Stomach (tissue), 8 donors: ENCODE measurements at regions not wholly inside any gene's neighbourhood (a gene's known extent, or its start where the extent isn't known, plus 50 kb on each side); places are given as distances from the start of the nearest gene placed in this dataset.

ENCODE experiments used
- DNase-seq, 2 donors: peaks; one replicate each; pipeline versions ENCODE4 v3.0.0 to v3.0.0-alpha.2; 2013 to 2019
- H3K27ac ChIP-seq, 5 donors: fragments of 200-600 bp in 4 of 5; sonication (generic) in 4 of 5; one replicate each; pipeline ENCODE4 v1.5.1; 2013 to 2019; ENCODE audit warnings: mild to moderate bottlenecking in 1 of 5, moderate library complexity in 1 of 5
- H3K27me3 ChIP-seq, 3 donors: fragments of 200-600 bp; sonication (generic); one replicate each; pipeline ENCODE4 v1.5.1; 2017 to 2019; ENCODE audit warnings: mixed run types in 1 of 3
- H3K36me3 ChIP-seq, 4 donors: fragments of 200-600 bp; sonication (generic); 1 replicate in 3 of 4; 2 replicates in 1 of 4; pipeline ENCODE4 v1.5.1; 2016 to 2019
- H3K4me1 ChIP-seq, 4 donors: fragments of 200-600 bp; sonication (generic); one replicate each; pipeline ENCODE4 v1.5.1; 2016 to 2019
- H3K4me3 ChIP-seq, 4 donors: fragments of 200-600 bp; sonication (generic) in 3 of 4; one replicate each; pipeline ENCODE4 v1.5.1; 2016 to 2019; ENCODE audit warnings: mild to moderate bottlenecking in 1 of 4
- H3K9me3 ChIP-seq, 4 donors: fragments of 200-600 bp; sonication (generic); one replicate each; pipeline ENCODE4 v1.5.1; 2016 to 2019
- CTCF ChIP-seq, 7 experiments: fragments of 450-650 bp in 4 of 7; fragments of 200-600 bp in 3 of 7; sonication (generic) in 3 of 7; IDR thresholded peaks; one replicate each; pipeline ENCODE4 v1.5.1; 2016 to 2019; ENCODE audit warnings: antibody characterized with exemption in 7 of 7, control low read depth in 2 of 7, mild to moderate bottlenecking in 1 of 7
- EP300 ChIP-seq: sonication (generic); formaldehyde crosslinking; IDR thresholded peaks from one replicate; pipeline ENCODE4 v1.6.1; 2017; ENCODE audit warnings: antibody characterized with exemption
- POLR2A ChIP-seq, 4 donors: fragments of 450-650 bp; IDR thresholded peaks; one replicate each; pipeline ENCODE4 v1.6.1; 2016; ENCODE audit warnings: antibody characterized with exemption in 4 of 4, control low read depth in 2 of 4, mild to moderate bottlenecking in 1 of 4, moderate library complexity in 1 of 4
- POLR2AphosphoS5 ChIP-seq, 3 donors: sonication (generic); formaldehyde crosslinking; IDR thresholded peaks; one replicate each; pipeline ENCODE4 v1.6.1; 2016; ENCODE audit warnings: antibody characterized with exemption in 3 of 3
- WGBS, 5 donors: extraction: QIAGEN DNeasy Blood & Tissue Kit in 3 of 5; methylation state at CpG; one replicate each; pipeline versions ENCODE4 v1.1.5 to v1.1.7; 2013 to 2018; 5-methylcytosine and 5-hydroxymethylcytosine counted together
- intact Hi-C: fragments of 100-400 bp; cut with DNase I; formaldehyde crosslinking; loops from one replicate; pipeline ENCODE4 v1.15.1; 2023; ENCODE audit warnings: low total_unique reads
- donor health status: healthy with polysubstance abuse.
- donor health status: Bipolar disorder and iron deficiency.
- donor health status: healthy.

- H3K27ac ChIP-seq = no peak overlapping the region
- intact Hi-C loops = no loop called here
- WGBS, 5 donors = 65 to 75% (median 69%) methylated on average over 6 of the region's 6 CpGs
- no peaks in the 10 kb centered on the region for H3K36me3 ChIP-seq
- H3K4me1 ChIP-seq = no peaks in the 10 kb centered on the region
- no peak overlapping the region for H3K4me3 ChIP-seq
- peak in 1 of 2 donors; percentile 10 for DNase-seq
- H3K27me3 ChIP-seq = no peaks in the 10 kb centered on the region
- TF ChIP-seq EP300 (no peak), POLR2A (IDR thresholded peaks at IDR 0.05) (no peak), POLR2AphosphoS5 (IDR thresholded peaks at IDR 0.05) (no peak), CTCF (IDR thresholded peaks at IDR 0.05) (no peak)
- H3K9me3 ChIP-seq = no peaks in the 10 kb centered on the region
Observed at GRCh38 chr10:62527019-62527827, 153.1 kb downstream of the ZNF365 start.

GRCh38 chr10:62528441-62528840 is 154.3 kb downstream of the ZNF365 start:
- Histone ChIP-seq H3K36me3 (no peaks in the 10 kb centered on the region), H3K4me3 (no peak overlapping the region), H3K4me1 (no peaks in the 10 kb centered on the region), H3K27ac (no peak overlapping the region), H3K27me3 (no peaks in the 10 kb centered on the region), H3K9me3 (no peaks in the 10 kb centered on the region)
- 19 to 53% (median 26%) methylated on average over 1 of the region's 1 CpG for WGBS, 5 donors
- no peak for TF ChIP-seq CTCF (IDR thresholded peaks at IDR 0.05)
- no peak for TF ChIP-seq POLR2AphosphoS5 (IDR thresholded peaks at IDR 0.05)
- intact Hi-C loops = no loop called here
- peak in 1 of 2 donors; percentile 29 for DNase-seq

DNA sequence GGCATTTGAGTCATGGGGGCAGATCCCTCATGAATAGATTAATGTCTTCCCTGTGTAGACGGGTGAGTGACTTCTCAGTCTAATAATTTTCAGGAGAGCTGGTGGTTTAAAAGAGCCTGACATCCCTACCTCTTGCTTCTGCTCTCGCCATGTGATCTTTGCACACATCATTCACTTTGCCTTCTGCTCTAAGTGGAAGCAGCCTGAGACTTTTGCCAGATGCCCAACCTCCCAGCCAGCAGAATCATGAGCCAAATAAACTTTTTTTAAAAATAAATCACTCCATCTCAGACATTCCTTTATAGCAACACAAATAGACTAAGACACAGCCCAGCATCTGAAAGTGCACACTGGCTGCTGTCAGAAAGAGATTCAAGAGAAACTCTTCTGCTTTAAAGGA is 155.2 kb downstream of the ZNF365 start:
- WGBS, 5 donors = 69 to 87% (median 80%) methylated on average over 2 of the region's 2 CpGs
- DNase-seq = no peak
- no peak overlapping the region for H3K4me3 ChIP-seq
- H3K4me1 ChIP-seq = no peaks in the 10 kb centered on the region
- TF ChIP-seq CTCF (IDR thresholded peaks at IDR 0.05) (no peak), EP300 (no peak)
- H3K36me3 ChIP-seq = no peaks in the 10 kb centered on the region
- no peaks in the 10 kb centered on the region for H3K9me3 ChIP-seq
- no peaks in the 10 kb centered on the region for H3K27me3 ChIP-seq
- intact Hi-C loops = no loop called here
- no peak overlapping the region for H3K27ac ChIP-seq

- Histone ChIP-seq H3K4me1 (no peaks in the 10 kb centered on the region), H3K36me3 (no peaks in the 10 kb centered on the region), H3K27ac (no peak overlapping the region), H3K4me3 (no peak overlapping the region), H3K27me3 (no peaks in the 10 kb centered on the region), H3K9me3 (no peaks in the 10 kb centered on the region)
- no peak for DNase-seq
- 68 to 82% (median 81%) methylated on average over 2 of the region's 2 CpGs for WGBS, 5 donors
- intact Hi-C loops = no loop called here
- TF ChIP-seq POLR2AphosphoS5 (IDR thresholded peaks at IDR 0.05) (no peak), POLR2A (IDR thresholded peaks at IDR 0.05) (no peak), CTCF (IDR thresholded peaks at IDR 0.05) (no peak), EP300 (no peak)
Observed at GRCh38 chr10:62534031-62534430, 159.9 kb downstream of the ZNF365 start.
